MM.1S (cell line): ENCODE measurements at regions not wholly inside any gene's neighbourhood (a gene's known extent, or its start where the extent isn't known, plus 50 kb on each side); places are given as distances from the start of the nearest gene placed in this dataset.

Source experiments
- EZH2 ChIP-seq: fragments of 300-600 bp; sonication (generic); optimal IDR thresholded peaks from 2 replicates; pipeline ENCODE3; 2017; ENCODE audit warnings: low read depth, mild to moderate bottlenecking, antibody characterized with exemption, low read length, mixed read lengths
- TF ChIP-seq, protein P1 (sequence below): fragments of 300-600 bp; sonication (generic); IDR thresholded peaks from 2 replicates; pipeline ENCODE4 v1.5.1; 2016; ENCODE audit warnings: antibody characterized with exemption, low read length, mixed read lengths

DNA sequence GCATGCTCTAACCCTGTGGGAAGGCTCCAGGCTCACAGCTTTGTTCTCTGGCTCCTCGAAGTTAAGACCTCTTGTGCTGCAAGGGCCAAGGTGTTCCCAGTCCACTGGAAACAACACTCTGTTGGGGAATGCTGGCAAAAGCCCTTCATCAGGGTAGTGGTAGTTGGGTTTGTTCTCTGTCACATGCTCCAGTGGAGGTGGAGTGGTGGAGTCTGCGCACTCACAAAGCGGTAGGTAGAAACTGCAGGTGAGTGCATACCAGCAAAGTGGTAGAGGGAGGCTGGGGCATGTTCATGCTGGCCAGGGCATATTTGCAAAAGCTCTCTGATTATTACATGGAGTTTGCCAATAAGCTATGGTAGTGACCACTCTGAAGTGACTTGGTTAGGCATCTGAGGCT, 410.5 kb downstream of the CDH19 start:
- TF ChIP-seq, protein P1, sequence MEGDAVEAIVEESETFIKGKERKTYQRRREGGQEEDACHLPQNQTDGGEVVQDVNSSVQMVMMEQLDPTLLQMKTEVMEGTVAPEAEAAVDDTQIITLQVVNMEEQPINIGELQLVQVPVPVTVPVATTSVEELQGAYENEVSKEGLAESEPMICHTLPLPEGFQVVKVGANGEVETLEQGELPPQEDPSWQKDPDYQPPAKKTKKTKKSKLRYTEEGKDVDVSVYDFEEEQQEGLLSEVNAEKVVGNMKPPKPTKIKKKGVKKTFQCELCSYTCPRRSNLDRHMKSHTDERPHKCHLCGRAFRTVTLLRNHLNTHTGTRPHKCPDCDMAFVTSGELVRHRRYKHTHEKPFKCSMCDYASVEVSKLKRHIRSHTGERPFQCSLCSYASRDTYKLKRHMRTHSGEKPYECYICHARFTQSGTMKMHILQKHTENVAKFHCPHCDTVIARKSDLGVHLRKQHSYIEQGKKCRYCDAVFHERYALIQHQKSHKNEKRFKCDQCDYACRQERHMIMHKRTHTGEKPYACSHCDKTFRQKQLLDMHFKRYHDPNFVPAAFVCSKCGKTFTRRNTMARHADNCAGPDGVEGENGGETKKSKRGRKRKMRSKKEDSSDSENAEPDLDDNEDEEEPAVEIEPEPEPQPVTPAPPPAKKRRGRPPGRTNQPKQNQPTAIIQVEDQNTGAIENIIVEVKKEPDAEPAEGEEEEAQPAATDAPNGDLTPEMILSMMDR = no peak
- TF ChIP-seq EZH2 = no peak
